ENCODE measurements at regions not wholly inside any gene's neighbourhood (a gene's known extent, or its start where the extent isn't known, plus 50 kb on each side); places are given as distances from the start of the nearest gene placed in this dataset.
"Not testable (repeated sequence)": the region's sequence is repeated elsewhere in the genome, so short reads cannot be mapped to it uniquely, and the experiment has no call there.

- intact Hi-C loops (cut with DNase I; ENCODE audit: low total_unique reads): loop anchor here (10.0 kb wide), 1 partner anchor 47 kb away; no protein-coding TSS in a partner anchor
- Histone ChIP-seq H3K4me3 (no peak overlapping the region), H3K9me3 (no peaks in the 10 kb centered on the region), H3K4me1 (no peaks in the 10 kb centered on the region), H3K36me3 (no peaks in the 10 kb centered on the region), H3K27me3 (no peaks in the 10 kb centered on the region), H3K27ac (no peak overlapping the region)
- DNase-seq: no peak
- 43 to 48% (median 47%) methylated on average over 5 of the region's 5 CpGs for WGBS, 5 donors
- TF ChIP-seq EP300 (IDR thresholded peaks at IDR 0.05) (no peak), POLR2AphosphoS5 (IDR thresholded peaks at IDR 0.05) (no peak), CTCF (IDR thresholded peaks at IDR 0.05) (no peak), POLR2A (IDR thresholded peaks at IDR 0.05) (no peak)
Observed at GRCh38 chr9:75197561-75197960, 109.2 kb downstream of the OSTF1 start.

GRCh38 chr9:75198436-75198835, 110.1 kb downstream of the OSTF1 start:
- Histone ChIP-seq H3K27ac (no peak overlapping the region), H3K36me3 (no peaks in the 10 kb centered on the region), H3K27me3 (no peaks in the 10 kb centered on the region), H3K4me1 (no peaks in the 10 kb centered on the region), H3K9me3 (no peaks in the 10 kb centered on the region), H3K4me3 (no peak overlapping the region)
- intact Hi-C loops (cut with DNase I; ENCODE audit: low total_unique reads): loop anchor here (10.0 kb wide), 1 partner anchor 46 kb away; no protein-coding TSS in a partner anchor
- DNase-seq: no peak
- TF ChIP-seq EP300 (IDR thresholded peaks at IDR 0.05): no peak
- no peak for TF ChIP-seq CTCF (IDR thresholded peaks at IDR 0.05)
- no peak for TF ChIP-seq POLR2AphosphoS5 (IDR thresholded peaks at IDR 0.05)
- 80 to 87% (median 86%) methylated on average over 7 of the region's 7 CpGs for WGBS, 5 donors

DNA sequence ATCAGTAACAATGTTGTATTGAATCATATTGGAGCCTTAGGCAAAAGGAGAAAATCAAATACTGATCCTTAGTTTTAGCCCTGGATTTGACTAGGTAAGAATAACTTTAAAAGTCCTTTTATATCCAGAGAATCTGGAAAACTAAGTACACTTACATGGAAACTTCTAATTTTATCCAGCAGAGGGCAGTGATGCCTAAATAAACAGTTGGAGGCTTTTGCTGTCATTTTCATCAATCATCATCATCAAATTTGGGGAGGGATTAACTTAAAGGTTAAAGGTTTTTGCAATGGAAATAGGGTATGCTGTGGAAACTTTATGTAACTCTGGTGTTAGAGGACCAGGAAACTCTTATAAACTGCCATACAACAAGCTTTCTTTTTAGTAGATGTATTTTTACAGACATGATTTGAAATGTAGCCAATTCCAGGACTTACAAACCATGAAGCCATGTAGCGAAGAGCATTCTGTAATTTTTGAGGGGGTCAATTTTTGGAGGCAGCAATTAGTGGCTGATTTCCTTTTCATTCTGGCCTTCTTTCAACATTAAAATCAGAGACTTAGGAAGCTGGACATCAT, 112.7 kb downstream of the OSTF1 start:
- DNase-seq: peak in 1 of 2 donors; percentile 62
- Histone ChIP-seq H3K27ac (no peak overlapping the region), H3K4me3 (no peak overlapping the region), H3K9me3 (no peaks in the 10 kb centered on the region), H3K36me3 (no peaks in the 10 kb centered on the region), H3K4me1 (no peaks in the 10 kb centered on the region), H3K27me3 (no peaks in the 10 kb centered on the region)
- intact Hi-C loops (cut with DNase I; ENCODE audit: low total_unique reads): no loop called here
- WGBS, 5 donors: 52 to 71% (median 68%) methylated on average over 1 of the region's 1 CpG
- TF ChIP-seq CTCF (IDR thresholded peaks at IDR 0.05) (peak in 5 of 7 experiments; percentile 32 to 66 (median 64)), POLR2AphosphoS5 (IDR thresholded peaks at IDR 0.05) (no peak)

DNA sequence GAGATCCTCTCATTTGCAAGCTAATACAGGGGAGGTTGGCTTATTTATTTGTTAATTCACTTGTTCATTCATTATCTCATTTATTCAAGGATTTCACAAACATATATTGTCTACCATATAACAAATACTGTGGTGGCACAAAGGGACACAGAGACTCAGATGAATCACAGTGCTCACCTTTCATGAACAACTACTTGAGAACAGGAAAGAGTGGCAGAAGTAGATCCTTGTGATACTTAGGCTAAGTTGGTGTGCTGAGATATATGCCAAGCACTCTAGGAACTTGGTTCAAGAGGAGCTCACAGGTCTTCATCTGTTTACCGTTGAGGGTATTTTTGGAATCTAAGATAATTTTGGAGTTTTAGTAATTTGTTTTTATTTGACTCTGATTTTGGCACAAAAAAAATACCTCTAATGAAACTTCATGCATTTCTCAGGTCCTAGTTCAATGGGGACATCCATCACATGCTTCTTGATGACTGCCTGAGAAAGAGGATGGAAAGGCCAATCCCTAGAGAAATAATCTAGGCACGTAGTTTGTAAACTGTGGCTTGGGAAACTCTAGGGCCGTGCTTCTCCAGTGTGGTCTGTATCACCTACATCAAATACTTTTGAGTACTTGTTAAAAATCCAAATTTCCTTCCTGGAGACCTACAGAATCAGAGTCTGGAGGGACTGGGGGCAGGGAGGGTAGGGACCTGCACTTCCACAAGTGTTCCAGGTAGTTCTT, 113.3 kb downstream of the OSTF1 start:
- DNase-seq: no peak
- H3K27me3 ChIP-seq: no peaks in the 10 kb centered on the region
- 78 to 85% (median 80%) methylated on average over 3 of the region's 3 CpGs for WGBS, 5 donors
- H3K36me3 ChIP-seq: no peaks in the 10 kb centered on the region
- no peaks in the 10 kb centered on the region for H3K4me1 ChIP-seq
- no peaks in the 10 kb centered on the region for H3K9me3 ChIP-seq
- intact Hi-C loops (cut with DNase I; ENCODE audit: low total_unique reads): no loop called here
- TF ChIP-seq CTCF (IDR thresholded peaks at IDR 0.05) (no peak), POLR2AphosphoS5 (IDR thresholded peaks at IDR 0.05) (no peak), POLR2A (IDR thresholded peaks at IDR 0.05) (no peak), EP300 (IDR thresholded peaks at IDR 0.05) (no peak)
- no peak overlapping the region for H3K4me3 ChIP-seq
- no peak overlapping the region for H3K27ac ChIP-seq

- H3K36me3 ChIP-seq; H3K27me3 ChIP-seq; DNase-seq; H3K4me3 ChIP-seq; intact Hi-C loops (cut with DNase I; ENCODE audit: low total_unique reads); H3K4me1 ChIP-seq; H3K9me3 ChIP-seq; H3K27ac ChIP-seq: not testable (repeated sequence)
- 84 to 98% (median 89%) methylated on average over 5 to 12 of the region's 12 CpGs for WGBS, 5 donors
Observed at GRCh38 chr9:75207997-75208396, 119.7 kb downstream of the OSTF1 start.

Data from stomach (tissue), 8 donors.